ENCODE measurements at regions not wholly inside any gene's neighbourhood (a gene's known extent, or its start where the extent isn't known, plus 50 kb on each side); places are given as distances from the start of the nearest gene placed in this dataset.

GRCh38 chr22:47285981-47286380 is 523.5 kb downstream of the TBC1D22A start:
- no peak for DNase-seq

GRCh38 chr22:47284822-47285221 is 522.4 kb downstream of the TBC1D22A start:
- DNase-seq, result no peak
- intact Hi-C loops (cut with DNase I; ENCODE audit: low total_unique reads), result no loop called here
- H3K9me3 ChIP-seq, result no peaks in the 10 kb centered on the region
- no peak overlapping the region for H3K4me3 ChIP-seq
- H3K36me3 ChIP-seq, result no peaks in the 10 kb centered on the region
- peaks cover 0 to 66% (median 0%) of the 10 kb centered on the region in 3 donors for H3K27me3 ChIP-seq
- H3K27ac ChIP-seq, result no peak overlapping the region
- 74 to 79% (median 77%) methylated on average over 7 to 8 of the region's 8 CpGs for WGBS, 5 donors
- TF ChIP-seq POLR2AphosphoS5 (IDR thresholded peaks at IDR 0.05) (no peak), EP300 (IDR thresholded peaks at IDR 0.05) (no peak), POLR2A (IDR thresholded peaks at IDR 0.05) (no peak)
- TF ChIP-seq, protein P1, sequence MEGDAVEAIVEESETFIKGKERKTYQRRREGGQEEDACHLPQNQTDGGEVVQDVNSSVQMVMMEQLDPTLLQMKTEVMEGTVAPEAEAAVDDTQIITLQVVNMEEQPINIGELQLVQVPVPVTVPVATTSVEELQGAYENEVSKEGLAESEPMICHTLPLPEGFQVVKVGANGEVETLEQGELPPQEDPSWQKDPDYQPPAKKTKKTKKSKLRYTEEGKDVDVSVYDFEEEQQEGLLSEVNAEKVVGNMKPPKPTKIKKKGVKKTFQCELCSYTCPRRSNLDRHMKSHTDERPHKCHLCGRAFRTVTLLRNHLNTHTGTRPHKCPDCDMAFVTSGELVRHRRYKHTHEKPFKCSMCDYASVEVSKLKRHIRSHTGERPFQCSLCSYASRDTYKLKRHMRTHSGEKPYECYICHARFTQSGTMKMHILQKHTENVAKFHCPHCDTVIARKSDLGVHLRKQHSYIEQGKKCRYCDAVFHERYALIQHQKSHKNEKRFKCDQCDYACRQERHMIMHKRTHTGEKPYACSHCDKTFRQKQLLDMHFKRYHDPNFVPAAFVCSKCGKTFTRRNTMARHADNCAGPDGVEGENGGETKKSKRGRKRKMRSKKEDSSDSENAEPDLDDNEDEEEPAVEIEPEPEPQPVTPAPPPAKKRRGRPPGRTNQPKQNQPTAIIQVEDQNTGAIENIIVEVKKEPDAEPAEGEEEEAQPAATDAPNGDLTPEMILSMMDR (IDR thresholded peaks at IDR 0.05), result no peak
- H3K4me1 ChIP-seq, result no peaks in the 10 kb centered on the region

More at GRCh38 chr22:47285981-47286380, 523.5 kb downstream of the TBC1D22A start:
- WGBS, 5 donors, result 79 to 87% (median 85%) methylated on average over 10 of the region's 10 CpGs
- TF ChIP-seq POLR2A (IDR thresholded peaks at IDR 0.05) (no peak), POLR2AphosphoS5 (IDR thresholded peaks at IDR 0.05) (no peak), EP300 (IDR thresholded peaks at IDR 0.05) (no peak)
- TF ChIP-seq, protein P1 (IDR thresholded peaks at IDR 0.05), result no peak
- Histone ChIP-seq H3K27me3 (peaks cover 0 to 64% (median 0%) of the 10 kb centered on the region in 3 donors), H3K36me3 (no peaks in the 10 kb centered on the region), H3K9me3 (no peaks in the 10 kb centered on the region), H3K4me3 (no peak overlapping the region), H3K27ac (no peak overlapping the region), H3K4me1 (no peaks in the 10 kb centered on the region)
- intact Hi-C loops (cut with DNase I; ENCODE audit: low total_unique reads), result no loop called here

- no peaks in the 10 kb centered on the region for H3K4me1 ChIP-seq
- peaks cover 0 to 69% (median 0%) of the 10 kb centered on the region in 3 donors for H3K27me3 ChIP-seq
- 60 to 88% (median 81%) methylated on average over 4 to 8 of the region's 8 CpGs for WGBS, 5 donors
- no peaks in the 10 kb centered on the region for H3K36me3 ChIP-seq
- no peak overlapping the region for H3K27ac ChIP-seq
- no peak overlapping the region for H3K4me3 ChIP-seq
- DNase-seq, result no peak
- TF ChIP-seq POLR2AphosphoS5 (IDR thresholded peaks at IDR 0.05) (no peak), EP300 (IDR thresholded peaks at IDR 0.05) (no peak), POLR2A (IDR thresholded peaks at IDR 0.05) (no peak)
- TF ChIP-seq, protein P1 (IDR thresholded peaks at IDR 0.05), result no peak
- intact Hi-C loops (cut with DNase I; ENCODE audit: low total_unique reads), result no loop called here
- H3K9me3 ChIP-seq, result no peaks in the 10 kb centered on the region
Measured at GRCh38 chr22:47284360-47284759, 521.9 kb downstream of the TBC1D22A start.

DNA sequence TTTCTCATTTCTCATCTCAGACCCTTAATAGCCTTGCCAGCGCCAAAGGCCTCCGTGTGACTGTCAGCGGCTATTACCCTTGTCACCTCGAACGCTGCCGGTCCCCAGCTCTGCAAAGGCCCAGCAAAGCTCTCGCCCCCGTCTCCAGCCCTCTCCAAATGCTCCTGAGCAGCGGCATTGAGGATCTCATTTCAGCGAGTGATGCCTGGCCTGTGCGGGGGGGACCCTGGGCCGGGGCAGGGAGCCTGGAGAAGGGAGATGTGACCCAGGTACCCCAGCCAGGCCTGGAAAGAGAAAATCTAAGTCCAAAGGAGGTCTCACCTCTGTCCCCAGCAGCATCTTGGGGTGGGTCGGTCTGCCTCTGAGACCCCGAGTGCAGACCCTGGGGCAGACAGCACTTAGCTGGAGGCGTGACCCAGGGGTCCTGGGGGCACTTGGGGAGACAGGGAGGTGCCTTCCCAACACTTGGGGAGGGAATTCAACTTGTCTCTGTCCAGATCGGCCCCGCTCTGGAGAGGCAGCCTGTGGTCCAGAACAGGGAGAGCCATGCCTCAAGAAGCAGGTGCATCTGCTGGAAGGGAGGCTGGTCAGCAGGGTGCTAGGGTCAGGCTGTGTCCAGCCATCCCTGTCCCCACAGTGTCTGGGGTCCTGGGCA is 521.3 kb downstream of the TBC1D22A start:
- Histone ChIP-seq H3K36me3 (no peaks in the 10 kb centered on the region), H3K27me3 (peaks cover 0 to 69% (median 0%) of the 10 kb centered on the region in 3 donors), H3K27ac (no peak overlapping the region), H3K4me1 (no peaks in the 10 kb centered on the region), H3K9me3 (no peaks in the 10 kb centered on the region), H3K4me3 (no peak overlapping the region)
- no peak for DNase-seq
- WGBS, 5 donors, result 67 to 82% (median 79%) methylated on average over 15 to 17 of the region's 17 CpGs
- intact Hi-C loops (cut with DNase I; ENCODE audit: low total_unique reads), result no loop called here
- TF ChIP-seq POLR2A (IDR thresholded peaks at IDR 0.05) (no peak), EP300 (IDR thresholded peaks at IDR 0.05) (no peak), POLR2AphosphoS5 (IDR thresholded peaks at IDR 0.05) (no peak)
- TF ChIP-seq, protein P1 (IDR thresholded peaks at IDR 0.05), result no peak
